C4-2B (cell line): ENCODE measurements at regions not wholly inside any gene's neighbourhood (a gene's known extent, or its start where the extent isn't known, plus 50 kb on each side); places are given as distances from the start of the nearest gene placed in this dataset.

Experiments
- H3K27ac ChIP-seq: fragments of 450-650 bp; 2 replicates; pipeline ENCODE4 v1.5.1; 2017
- ZFX ChIP-seq: fragments of 450-650 bp; IDR thresholded peaks from 2 replicates; pipeline ENCODE4 v1.6.1; 2017
- TF ChIP-seq, protein P1 (sequence below): fragments of 450-650 bp; conservative IDR thresholded peaks from 2 replicates; pipeline ENCODE4 v1.5.1; 2017; ENCODE audit warnings: mild to moderate bottlenecking

DNA sequence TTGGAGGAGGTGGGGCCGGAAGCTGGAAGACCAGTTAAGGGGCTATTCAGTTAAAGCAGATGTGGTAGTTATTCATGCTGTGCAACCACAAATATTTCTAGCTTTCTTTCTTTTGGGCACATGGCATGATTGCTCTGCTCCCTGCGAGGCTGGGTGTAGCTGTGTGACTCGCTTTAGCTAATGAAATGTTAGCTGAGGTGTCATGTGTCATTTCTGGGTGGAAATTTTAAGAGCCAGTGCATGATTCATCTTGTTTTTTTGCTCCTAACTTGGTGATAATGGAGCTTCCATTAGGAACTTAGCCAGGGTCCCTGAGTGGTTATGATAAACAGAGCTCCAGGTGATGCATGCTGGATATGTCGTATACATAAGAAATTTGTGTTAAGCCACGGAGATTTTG is 300.6 kb downstream of the SATB1 start:
- H3K27ac ChIP-seq, result no peak overlapping the region
- no peak for TF ChIP-seq ZFX
- TF ChIP-seq, protein P1, sequence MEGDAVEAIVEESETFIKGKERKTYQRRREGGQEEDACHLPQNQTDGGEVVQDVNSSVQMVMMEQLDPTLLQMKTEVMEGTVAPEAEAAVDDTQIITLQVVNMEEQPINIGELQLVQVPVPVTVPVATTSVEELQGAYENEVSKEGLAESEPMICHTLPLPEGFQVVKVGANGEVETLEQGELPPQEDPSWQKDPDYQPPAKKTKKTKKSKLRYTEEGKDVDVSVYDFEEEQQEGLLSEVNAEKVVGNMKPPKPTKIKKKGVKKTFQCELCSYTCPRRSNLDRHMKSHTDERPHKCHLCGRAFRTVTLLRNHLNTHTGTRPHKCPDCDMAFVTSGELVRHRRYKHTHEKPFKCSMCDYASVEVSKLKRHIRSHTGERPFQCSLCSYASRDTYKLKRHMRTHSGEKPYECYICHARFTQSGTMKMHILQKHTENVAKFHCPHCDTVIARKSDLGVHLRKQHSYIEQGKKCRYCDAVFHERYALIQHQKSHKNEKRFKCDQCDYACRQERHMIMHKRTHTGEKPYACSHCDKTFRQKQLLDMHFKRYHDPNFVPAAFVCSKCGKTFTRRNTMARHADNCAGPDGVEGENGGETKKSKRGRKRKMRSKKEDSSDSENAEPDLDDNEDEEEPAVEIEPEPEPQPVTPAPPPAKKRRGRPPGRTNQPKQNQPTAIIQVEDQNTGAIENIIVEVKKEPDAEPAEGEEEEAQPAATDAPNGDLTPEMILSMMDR, result no peak

DNA sequence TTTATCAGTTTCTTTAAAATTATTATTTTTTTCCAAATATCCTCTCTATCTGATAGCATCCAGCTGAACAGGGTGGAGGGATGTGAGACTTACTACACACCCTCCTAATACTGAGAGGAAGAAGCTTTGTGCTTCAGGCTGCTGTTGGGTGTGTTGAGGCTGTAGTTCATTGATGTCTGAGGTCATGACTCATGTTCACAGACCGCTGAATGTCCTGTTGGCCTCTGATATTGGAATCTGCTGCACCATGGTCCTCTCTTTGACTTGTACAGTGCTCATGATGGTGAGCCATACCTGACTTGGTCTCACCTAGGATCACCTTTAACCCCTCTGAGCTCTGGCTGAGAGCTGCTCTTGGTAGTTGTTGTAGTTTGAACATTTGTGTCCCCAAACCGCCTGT is 302.9 kb downstream of the SATB1 start:
- H3K27ac ChIP-seq, result no peak overlapping the region
- TF ChIP-seq, protein P1, result no peak
- no peak for TF ChIP-seq ZFX

DNA sequence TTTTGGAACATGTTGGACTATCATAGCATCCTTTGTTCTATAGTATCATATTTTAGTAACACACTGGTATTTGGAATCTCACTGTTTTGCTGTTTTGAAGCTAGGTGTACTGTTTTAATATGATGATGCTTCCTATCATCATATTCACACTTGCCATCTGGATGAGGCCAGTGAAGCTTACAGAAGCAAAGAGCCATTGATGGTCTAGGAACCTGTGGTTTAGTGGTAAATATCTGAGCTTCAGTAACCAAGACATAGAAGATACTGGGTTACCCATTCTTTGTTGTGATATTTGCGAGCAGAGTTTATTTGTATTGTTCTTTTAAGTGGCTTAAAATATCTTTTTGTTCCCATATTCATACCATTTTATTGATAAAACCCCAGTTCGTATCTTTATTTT is 304.1 kb downstream of the SATB1 start:
- no peak overlapping the region for H3K27ac ChIP-seq
- TF ChIP-seq ZFX, result no peak
- TF ChIP-seq, protein P1, result no peak

DNA sequence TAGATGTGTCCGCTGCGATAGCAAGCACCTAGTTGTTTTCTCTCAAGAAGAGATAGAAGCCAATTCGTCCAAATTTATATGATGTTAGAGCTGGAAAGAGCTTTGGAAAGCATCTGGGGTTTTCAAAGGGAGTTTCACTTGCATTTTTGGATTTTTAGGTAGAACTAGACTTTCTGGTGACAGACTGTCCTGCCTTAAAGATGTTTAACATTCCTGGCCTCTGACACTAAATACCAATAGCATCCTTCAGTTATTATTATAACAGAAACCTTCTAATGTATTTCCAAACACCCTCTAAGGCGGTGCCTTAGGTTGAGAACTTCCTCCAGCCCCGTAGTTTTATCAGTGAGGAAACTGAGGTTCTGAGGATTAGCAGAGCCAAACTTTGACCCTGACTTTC is 305.3 kb downstream of the SATB1 start:
- no peak overlapping the region for H3K27ac ChIP-seq
- TF ChIP-seq, protein P1, result no peak
- TF ChIP-seq ZFX, result no peak

DNA sequence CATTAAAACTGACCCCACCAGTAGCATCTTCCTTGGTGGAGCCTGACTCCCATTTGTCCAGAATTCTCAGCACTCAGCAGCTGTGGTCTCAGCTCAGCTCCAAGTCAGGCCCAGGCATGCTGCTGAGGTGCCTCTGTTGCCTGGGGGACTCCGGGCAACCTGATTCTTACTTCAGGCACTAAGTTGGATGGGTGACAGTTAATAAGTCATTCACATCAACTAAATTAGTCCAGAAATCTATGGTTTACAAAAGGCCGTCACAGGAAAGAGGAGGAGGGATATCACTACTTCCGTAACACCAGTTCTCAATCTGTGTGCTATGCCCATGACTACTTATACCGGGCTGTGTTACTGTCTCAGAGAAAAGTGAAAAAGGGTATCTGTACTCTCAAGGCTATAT is 310.2 kb downstream of the SATB1 start:
- TF ChIP-seq, protein P1, result no peak
- no peak for TF ChIP-seq ZFX

DNA sequence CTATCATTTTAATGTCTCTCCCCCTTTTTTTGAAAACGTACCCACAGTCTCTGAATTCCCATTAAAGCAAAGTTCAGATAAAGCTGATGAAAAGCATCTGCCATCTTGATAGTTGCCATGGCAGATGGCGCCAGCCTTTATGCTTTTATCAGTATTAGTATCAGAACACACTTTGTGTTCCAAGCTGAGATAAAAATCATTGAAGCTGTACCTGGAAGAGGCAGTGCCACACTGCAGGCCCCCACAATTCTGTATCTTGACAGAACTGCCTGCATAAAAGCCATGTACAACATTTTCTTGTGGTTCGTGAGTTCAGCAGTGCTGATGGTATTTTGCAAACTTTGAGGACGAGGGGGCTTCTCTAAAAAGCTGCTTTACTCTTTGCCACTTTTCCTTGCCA is 311.7 kb downstream of the SATB1 start:
- H3K27ac ChIP-seq, result no peak overlapping the region
- TF ChIP-seq, protein P1, result no peak
- no peak for TF ChIP-seq ZFX

More for the DNA sequence above, 310.2 kb downstream of the SATB1 start:
- H3K27ac ChIP-seq, result no peak overlapping the region

DNA sequence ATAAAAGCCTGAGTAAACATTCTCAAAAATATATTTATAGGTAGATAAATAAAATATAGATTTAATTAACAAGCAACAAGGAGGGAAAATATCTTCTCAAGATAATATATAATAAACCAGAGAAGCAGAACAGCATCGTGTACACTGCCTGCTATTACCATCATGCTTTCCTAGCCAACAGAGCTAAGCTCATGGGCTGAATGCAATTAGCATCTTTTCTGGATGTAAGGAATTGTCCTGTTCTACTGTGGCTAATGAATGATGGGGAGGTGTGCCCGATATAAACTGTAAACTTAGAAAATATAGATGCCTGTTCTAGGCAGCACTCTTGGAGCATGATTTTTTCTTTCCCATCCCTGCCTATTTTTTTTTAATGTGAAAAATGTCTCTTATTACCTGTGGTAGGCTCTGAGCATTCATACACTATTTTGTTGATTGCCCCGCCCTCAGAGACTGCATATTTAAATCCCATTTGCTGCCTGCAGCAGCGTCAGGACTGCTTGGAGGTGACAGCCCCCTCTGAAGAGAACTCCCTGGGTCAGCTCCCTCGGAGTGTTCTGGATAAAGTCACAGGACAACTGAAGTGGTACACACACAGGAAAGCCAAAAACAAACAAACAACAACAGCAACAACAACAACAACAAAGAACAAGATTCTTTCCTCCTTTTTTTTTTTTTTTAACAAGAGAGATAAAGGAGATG is 312.3 kb downstream of the SATB1 start:
- no peak overlapping the region for H3K27ac ChIP-seq

More for the DNA sequence above, 312.3 kb downstream of the SATB1 start:
- TF ChIP-seq, protein P1, result no peak
- TF ChIP-seq ZFX, result no peak
